Uterus (tissue), 2 donors: ENCODE measurements at regions not wholly inside any gene's neighbourhood (a gene's known extent, or its start where the extent isn't known, plus 50 kb on each side); places are given as distances from the start of the nearest gene placed in this dataset.

Experiments
- POLR2A ChIP-seq, 2 donors: fragments of 450-650 bp; IDR thresholded peaks; one replicate each; pipeline ENCODE4 v1.6.1; 2016; ENCODE audit warnings: antibody characterized with exemption in 2 of 2, mild to moderate bottlenecking in 1 of 2, moderate library complexity in 1 of 2
- TF ChIP-seq, protein P1 (sequence below), 4 experiments: fragments of 200-600 bp in 2 of 4; fragments of 450-650 bp in 2 of 4; sonication (generic) in 2 of 4; IDR thresholded peaks; one replicate each; pipeline ENCODE4 v1.5.1; 2016 to 2019; ENCODE audit warnings: antibody characterized with exemption in 4 of 4, mild to moderate bottlenecking in 2 of 4, moderate library complexity in 1 of 4

DNA sequence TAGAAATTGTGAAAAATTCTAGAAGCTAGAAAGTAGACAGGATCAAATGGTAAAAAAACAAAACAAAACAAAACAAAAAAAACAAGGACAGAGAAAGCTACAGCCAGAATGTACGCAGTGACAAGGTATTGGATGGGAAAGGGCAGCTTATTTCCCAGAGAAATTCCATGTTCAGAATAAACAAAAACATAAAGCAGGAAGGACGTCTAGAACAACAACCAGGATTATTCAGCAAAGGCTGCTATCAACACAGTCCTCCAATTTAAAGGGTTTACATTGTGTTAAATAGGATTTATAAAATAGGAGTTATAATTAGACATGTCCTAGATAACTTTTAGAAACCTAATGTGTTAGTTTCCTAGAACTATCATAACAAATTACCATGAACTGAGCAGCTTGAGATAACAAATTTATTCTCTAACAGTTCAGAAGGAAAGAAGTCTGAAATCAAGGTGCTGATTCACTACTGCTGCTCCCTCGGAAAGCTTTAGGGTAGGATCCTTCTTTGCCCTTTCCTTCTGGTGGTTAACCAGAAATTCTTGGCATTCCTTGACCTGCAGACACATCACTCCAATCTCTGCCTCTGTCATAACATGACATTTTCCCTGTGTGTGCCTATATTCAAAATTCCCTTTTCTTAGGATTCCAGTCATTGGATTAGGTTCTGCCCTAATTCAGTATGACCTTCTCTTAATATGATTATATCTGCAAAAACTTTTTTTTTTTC is 175.6 kb downstream of the SNCA start:
- TF ChIP-seq, protein P1, sequence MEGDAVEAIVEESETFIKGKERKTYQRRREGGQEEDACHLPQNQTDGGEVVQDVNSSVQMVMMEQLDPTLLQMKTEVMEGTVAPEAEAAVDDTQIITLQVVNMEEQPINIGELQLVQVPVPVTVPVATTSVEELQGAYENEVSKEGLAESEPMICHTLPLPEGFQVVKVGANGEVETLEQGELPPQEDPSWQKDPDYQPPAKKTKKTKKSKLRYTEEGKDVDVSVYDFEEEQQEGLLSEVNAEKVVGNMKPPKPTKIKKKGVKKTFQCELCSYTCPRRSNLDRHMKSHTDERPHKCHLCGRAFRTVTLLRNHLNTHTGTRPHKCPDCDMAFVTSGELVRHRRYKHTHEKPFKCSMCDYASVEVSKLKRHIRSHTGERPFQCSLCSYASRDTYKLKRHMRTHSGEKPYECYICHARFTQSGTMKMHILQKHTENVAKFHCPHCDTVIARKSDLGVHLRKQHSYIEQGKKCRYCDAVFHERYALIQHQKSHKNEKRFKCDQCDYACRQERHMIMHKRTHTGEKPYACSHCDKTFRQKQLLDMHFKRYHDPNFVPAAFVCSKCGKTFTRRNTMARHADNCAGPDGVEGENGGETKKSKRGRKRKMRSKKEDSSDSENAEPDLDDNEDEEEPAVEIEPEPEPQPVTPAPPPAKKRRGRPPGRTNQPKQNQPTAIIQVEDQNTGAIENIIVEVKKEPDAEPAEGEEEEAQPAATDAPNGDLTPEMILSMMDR (IDR thresholded peaks at IDR 0.05): no peak
- no peak for TF ChIP-seq POLR2A (IDR thresholded peaks at IDR 0.05)
